Nucleus accumbens (tissue), 56 donors: ENCODE measurements at regions not wholly inside any gene's neighbourhood (a gene's known extent, or its start where the extent isn't known, plus 50 kb on each side); places are given as distances from the start of the nearest gene placed in this dataset.

Source experiments
- DNase-seq, 56 donors: peaks; one replicate each; lab custom pipeline; 2025; lab: John Stamatoyannopoulos, UW

DNA sequence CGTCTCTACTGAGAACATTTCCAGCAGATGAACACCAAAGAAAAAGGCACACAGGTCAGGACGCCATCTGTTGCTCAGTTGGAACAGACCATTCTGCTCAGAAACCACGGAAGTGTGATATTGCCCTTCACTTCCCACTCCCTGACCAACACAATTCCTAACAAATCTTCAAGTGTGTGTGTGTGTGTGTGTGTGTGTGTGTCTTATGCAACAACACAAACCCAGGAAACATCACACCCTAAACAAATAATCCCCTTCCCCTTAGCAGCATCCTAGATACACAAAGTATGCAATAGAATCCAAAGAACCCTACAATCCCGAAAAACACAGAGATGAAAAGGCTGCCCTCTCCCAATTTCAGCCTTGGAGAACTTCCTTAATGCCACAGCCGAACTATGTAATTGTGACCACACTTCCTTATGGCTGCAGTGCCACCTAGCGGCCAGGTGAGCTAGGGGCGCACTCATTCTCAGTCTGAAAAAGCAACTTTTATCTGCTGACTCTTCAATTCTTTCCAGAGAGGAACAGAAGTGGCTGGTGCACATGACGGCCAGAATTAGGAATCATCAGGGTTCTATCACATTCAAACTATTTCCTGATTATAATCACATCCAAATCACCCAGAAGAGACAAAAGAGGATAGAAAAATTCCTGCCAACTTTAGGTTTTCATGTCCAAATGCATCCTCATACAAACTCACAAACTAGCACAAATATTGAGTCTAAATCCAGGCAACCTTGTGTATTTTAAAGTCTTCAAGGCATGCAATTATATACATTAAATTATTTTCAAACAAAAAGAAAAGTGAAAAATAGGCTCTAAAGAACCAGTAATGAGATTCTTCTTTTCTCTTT, 164.9 kb downstream of the DHX15 start:
- peak in 42 of 56 donors; percentile 1 to 79 (median 25) for DNase-seq

DNA sequence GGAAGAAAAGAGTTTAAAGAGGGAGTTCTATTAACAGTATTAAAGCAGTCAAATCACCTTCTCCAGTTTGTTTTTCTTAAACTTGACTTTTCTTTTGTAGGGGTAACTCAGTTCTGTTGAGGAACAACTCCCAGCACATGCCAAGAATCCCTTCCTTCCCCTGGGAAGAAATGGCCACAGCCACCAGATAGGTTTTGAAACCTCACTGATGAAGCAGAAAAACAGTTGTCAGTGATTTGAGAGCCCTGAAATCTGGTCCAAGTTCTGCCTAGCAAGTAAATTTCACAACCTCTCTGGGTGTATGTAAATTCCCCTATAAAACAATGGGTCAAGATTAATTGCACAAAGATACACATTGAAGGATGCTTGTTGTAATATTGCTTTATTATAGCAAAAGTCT, 167.1 kb downstream of the DHX15 start:
- no peak for DNase-seq

DNA sequence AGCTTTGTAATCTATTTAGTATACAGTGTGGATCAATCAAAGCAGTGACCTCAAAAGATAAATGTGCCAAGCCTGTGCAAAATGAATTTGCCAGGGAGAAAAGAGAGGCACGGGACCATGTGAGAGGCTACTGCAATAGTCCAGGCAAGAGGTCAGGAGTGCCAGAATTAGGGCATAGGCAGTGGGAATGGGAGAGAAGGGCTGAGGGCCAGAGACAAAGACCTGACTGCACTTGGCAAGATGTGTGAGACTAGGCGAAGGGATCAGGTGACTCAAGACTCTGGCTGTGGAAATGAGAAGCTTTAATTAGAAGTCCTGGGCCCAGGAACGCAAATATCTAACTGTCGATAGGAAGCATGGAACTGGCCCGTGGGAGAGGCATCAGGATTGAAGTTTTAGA, 168.1 kb downstream of the DHX15 start:
- DNase-seq, result no peak

DNA sequence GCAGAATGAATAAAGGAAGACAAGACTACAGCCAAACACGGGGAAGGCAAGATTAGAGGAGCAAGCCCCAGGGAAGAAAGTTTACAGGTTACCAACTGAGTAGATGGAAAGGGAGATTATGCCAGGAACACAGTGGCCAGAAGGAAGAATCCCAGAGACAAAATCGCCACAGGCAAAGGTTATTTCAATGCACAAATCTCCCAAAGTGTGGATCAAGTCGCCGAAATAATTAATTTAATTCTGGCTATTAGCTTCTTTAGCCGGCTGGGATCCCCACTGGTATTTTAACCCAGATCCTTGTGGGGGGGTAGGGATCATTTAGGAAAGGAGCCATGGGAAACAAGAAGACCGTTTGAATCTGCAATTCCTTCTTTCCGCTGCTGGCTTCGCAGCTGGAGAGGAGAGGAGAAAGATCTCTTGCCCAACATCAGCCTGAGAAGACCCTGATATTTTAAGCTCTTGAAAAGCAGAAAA, 171.0 kb downstream of the DHX15 start:
- no peak for DNase-seq

DNA sequence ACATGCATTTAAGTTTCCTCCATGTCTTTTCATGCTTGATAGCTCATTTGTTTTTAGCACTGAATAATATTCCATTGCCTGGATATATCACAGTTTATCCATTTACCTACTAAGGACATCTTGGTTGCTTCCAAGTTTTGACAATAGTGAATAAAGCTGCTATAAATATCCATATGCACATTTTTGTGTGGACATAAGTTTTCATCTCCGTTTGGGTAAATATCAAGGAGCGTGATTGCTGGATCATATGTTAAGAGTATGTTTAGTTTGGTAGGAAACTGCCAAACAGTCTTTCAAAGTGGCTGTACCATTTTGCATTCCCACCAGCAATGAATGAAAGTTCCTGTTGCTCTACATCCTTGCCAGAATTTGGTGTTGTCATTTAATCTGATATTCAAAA, 172.5 kb downstream of the DHX15 start:
- DNase-seq, result no peak

DNA sequence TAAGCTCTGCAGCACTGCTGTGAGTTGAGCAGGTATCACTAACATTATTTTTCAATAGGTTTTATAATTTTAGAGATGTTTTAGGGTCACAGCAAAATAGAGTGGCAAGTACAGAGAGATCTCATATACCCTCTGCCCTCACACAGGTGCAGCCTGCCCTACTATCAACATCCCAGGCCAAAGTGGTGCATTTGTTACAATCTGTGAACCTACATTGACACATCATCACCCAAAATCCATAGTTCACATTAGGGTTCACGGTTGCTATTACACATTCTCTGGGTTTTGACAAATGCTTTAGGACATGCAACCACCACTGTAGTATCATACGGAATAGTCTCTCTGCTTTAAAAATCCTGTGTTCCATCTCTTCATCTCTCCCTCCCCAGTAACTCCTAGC, 173.1 kb downstream of the DHX15 start:
- DNase-seq, result no peak

GRCh38 chr4:24408640-24409039, 175.7 kb downstream of the DHX15 start:
- no peak for DNase-seq

DNA sequence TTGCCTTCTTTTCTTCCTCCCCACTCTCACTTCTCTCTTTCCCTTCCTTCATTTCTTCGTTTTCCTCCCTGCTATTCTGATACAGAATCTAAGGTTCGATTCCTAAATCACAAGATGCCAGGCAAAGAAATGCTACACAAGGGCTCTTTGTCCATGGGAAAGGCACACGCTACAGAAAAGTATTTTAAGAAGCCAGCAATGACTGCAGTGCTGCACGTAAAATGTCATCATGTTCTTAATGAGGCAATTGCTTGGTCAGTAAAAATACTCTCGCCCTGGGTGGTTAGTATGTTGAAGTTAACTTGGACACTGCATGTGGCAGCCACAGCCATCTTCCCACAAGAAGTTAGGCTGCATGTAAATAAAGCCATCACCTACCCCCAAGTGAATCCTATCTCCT, 178.4 kb downstream of the DHX15 start:
- DNase-seq, result no peak

DNA sequence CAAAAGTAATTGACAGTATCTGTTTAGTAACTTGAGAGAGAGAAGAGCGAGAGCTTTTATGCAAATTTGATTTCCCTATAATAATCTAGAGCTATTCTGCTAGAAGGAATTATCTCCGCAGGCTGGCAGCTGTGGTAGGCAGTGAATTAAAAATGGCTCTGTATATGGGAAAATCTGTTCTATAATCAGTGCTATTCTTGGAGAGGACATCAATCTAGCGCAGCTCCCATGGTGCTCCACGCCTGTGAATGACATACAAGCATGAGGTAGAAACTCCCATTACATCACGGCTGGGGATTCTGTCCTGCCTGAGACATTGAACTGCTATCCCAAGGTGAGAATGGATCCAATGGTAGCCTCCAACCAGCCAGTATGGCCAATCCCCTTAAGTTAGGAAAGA, 179.0 kb downstream of the DHX15 start:
- no peak for DNase-seq

GRCh38 chr4:24404281-24404680, 180.1 kb downstream of the DHX15 start:
- no peak for DNase-seq

- peak in 2 of 56 donors; percentile 21 to 27 for DNase-seq
These were observed 181.1 kb downstream of the DHX15 start for GRCh38 chr4:24403265-24403664.

DNA sequence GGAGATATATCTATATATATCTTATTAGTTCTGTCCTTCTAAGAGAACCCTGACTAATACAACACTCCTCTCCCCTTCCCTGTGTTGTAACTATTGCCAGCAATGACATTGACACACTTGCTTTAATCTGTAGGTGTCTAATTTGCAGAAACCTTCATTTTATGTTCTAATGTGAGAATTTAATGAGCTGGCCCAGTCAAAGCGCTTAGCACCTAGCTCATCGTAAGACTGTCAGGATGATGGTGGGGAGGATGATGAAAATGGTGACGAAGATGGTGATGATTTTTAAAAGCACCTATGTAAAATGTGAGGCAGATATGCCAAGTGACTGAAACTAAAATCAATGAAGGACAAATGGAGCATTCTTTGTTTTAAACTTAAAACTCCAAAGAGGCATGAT, 183.8 kb downstream of the DHX15 start:
- DNase-seq, result no peak

DNA sequence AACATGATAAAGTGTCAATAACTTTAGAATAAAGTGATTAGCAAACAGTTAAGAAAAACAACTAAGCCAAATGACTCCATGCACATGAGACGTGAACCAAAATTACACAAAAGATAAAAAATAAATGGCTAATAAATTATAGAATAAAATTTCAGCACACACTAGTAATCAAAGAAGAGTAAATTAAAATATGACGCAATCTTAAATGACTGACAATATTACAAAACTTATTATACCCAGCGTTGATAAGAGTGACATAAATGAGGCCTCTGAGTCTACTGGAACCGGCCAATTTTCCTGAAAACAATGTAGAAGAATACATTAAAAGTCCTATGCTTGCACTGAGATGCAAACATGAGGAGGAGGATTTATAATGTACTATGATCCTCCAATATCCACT, 187.4 kb downstream of the DHX15 start:
- DNase-seq, result no peak

DNA sequence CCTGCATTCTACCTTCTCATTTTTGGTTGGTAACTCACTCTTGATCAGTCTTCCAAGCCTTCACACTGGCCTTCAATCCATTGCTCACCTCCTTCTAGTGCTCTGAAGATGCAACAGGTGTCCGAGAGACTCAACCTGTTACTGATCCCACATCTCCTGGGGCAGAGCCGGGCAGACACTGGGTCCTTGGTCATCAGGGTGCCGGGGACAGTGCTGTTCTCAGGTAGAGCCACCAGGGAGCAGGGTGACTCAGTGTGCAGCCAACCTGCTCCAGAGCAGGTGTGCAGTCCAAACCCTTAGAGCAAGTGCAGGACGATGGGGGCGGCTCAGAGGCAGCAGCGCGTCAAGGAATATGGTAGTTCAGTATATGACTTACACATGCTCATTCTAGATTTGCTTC, 188.4 kb downstream of the DHX15 start:
- no peak for DNase-seq

DNA sequence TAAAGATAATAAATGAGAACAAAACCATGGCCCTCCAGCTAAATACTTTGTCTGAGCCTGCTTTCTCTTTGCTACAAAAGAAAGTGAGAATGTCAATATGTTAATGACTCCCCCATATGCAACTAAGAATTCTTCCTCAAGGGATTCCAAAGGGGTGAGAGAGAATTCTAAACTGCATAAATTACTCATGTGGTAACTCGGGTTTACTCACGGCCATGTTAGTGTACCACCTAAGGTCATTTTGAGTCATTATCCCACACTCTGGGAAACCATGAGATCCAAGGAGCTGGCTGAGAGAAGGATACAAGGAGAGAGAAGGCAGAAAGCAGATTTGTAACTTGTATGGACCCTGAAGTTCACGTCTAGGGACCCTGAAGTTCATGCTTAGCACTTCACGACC, 190.3 kb downstream of the DHX15 start:
- DNase-seq, result no peak

- no peak for DNase-seq
These were observed 191.7 kb downstream of the DHX15 start for GRCh38 chr4:24392613-24393012.

- DNase-seq, result peak in 2 of 56 donors; percentile 26 to 33
These were observed 202.0 kb downstream of the DHX15 start for GRCh38 chr4:24382381-24382780.

- no peak for DNase-seq
These were observed 203.2 kb downstream of the DHX15 start for GRCh38 chr4:24380957-24381665.

- no peak for DNase-seq
These were observed 210.7 kb downstream of the DHX15 start for GRCh38 chr4:24373704-24374103.

GRCh38 chr4:24372881-24373280, 211.5 kb downstream of the DHX15 start:
- no peak for DNase-seq

DNA sequence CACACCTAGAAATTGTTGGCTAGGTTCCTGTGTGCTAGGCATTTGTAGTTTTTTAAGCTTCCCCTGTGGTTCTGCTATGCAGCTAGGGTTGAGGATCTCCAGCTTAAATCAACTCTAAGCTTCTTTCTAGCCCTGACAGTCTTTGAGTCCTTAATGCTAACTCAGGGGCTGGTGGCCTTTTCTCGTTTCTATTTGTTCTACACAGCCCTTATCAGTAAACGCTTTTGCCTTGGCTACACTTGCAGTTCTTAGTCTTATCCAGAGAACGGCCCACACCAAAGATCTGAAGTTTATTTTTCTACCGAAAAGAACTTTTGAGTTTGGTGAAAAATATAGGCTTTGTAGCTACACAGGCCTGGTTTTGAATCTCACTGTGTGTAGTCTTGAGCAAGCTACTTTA, 212.0 kb downstream of the DHX15 start:
- DNase-seq, result no peak

DNA sequence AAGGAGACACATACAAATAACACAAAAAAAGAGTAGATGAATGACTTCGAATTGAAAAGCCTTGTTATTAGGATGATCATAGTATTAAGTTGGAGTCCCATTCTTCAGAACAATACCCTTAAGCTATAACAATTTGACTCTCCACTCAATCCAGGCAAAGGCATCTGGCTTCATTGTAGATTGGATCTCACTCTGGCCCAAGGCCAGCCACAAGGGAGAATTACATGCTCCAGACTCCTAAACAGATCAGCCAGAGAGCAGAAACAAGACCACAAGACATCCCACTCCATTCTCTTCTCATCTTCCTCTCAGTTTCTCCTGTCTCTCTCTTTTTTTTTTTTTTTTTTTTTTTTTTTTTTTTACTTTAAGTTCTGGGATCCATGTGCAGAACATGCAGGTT, 213.9 kb downstream of the DHX15 start:
- DNase-seq, result no peak
